Spleen (tissue), 11 donors: ENCODE measurements at regions not wholly inside any gene's neighbourhood (a gene's known extent, or its start where the extent isn't known, plus 50 kb on each side); places are given as distances from the start of the nearest gene placed in this dataset.

Experiments used
- DNase-seq: peaks from one replicate; pipeline ENCODE4 v3.0.0-alpha.2; 2020
- H3K27ac ChIP-seq, 8 donors: fragments of 200-600 bp; sonication (generic) in 7 of 8; 1 replicate in 4 of 8; 2 replicates in 4 of 8; pipeline versions ENCODE4 v1.5.0 to v1.8.0; 2016 to 2021; ENCODE audit warnings: inconsistent platforms in 4 of 8, mild to moderate bottlenecking in 4 of 8, moderate library complexity in 1 of 8
- H3K27me3 ChIP-seq, 7 donors: fragments of 200-600 bp; sonication (generic) in 6 of 7; replicated peaks in 1 of 7; 1 replicate in 4 of 7; 2 replicates in 3 of 7; pipeline versions ENCODE4 v1.5.0 to v1.8.0; 2016 to 2021; ENCODE audit warnings: inconsistent platforms in 3 of 7, mild to moderate bottlenecking in 1 of 7
- H3K36me3 ChIP-seq, 6 donors: fragments of 200-600 bp; sonication (generic) in 5 of 6; 1 replicate in 4 of 6; 2 replicates in 2 of 6; pipeline versions ENCODE4 v1.5.0 to v1.8.0; 2016 to 2021; ENCODE audit warnings: inconsistent platforms in 2 of 6
- H3K4me1 ChIP-seq, 6 donors: fragments of 200-600 bp; sonication (generic) in 5 of 6; 1 replicate in 3 of 6; 2 replicates in 3 of 6; pipeline versions ENCODE4 v1.5.0 to v1.8.0; 2016 to 2021; ENCODE audit warnings: inconsistent platforms in 3 of 6
- H3K4me3 ChIP-seq, 8 donors: fragments of 200-600 bp; sonication (generic) in 7 of 8; 1 replicate in 4 of 8; 2 replicates in 4 of 8; pipeline versions ENCODE4 v1.5.0 to v1.8.0; 2016 to 2021; ENCODE audit warnings: inconsistent platforms in 4 of 8, mild to moderate bottlenecking in 4 of 8, moderate library complexity in 2 of 8
- H3K9me3 ChIP-seq, 8 donors: fragments of 200-600 bp; sonication (generic) in 7 of 8; 1 replicate in 4 of 8; 2 replicates in 4 of 8; pipeline versions ENCODE4 v1.5.0 to v1.8.0; 2016 to 2021; ENCODE audit warnings: inconsistent platforms in 4 of 8
- CTCF ChIP-seq, 11 experiments: fragments of 200-600 bp in 7 of 11; fragments of 450-650 bp in 4 of 11; sonication (generic) in 4 of 11; IDR thresholded peaks in 8 of 11; conservative IDR thresholded peaks in 3 of 11; 1 replicate in 7 of 11; 2 replicates in 4 of 11; pipeline versions ENCODE4 v1.4.0 to v1.8.0; 2016 to 2021; ENCODE audit warnings: antibody characterized with exemption in 11 of 11, inconsistent platforms in 4 of 11, mild to moderate bottlenecking in 1 of 11
- POLR2A ChIP-seq, 3 donors: fragments of 450-650 bp; IDR thresholded peaks; one replicate each; pipeline ENCODE4 v1.5.1; 2017; ENCODE audit warnings: antibody characterized with exemption in 3 of 3, mild to moderate bottlenecking in 1 of 3
- POLR2AphosphoS5 ChIP-seq, 3 donors: sonication (generic); formaldehyde crosslinking; IDR thresholded peaks; one replicate each; pipeline ENCODE4 v1.5.1; 2017; ENCODE audit warnings: antibody characterized with exemption in 3 of 3
- WGBS, 5 donors: extraction: QIAGEN DNeasy Blood & Tissue Kit in 3 of 5; methylation state at CpG; one replicate each; pipeline versions ENCODE4 v1.1.5 to v1.1.7; 2013 to 2018; 5-methylcytosine and 5-hydroxymethylcytosine counted together
- intact Hi-C: fragments of 100-400 bp; cut with DNase I; formaldehyde crosslinking; loops from one replicate; pipeline ENCODE4 v1.15.0; 2023; ENCODE audit warnings: low total_unique reads
- donor health status: healthy with polysubstance abuse.
- donor health status: DM: no; HTN: no; CAD: no; lungs with moderate emphysema.
- donor health status: DM: no; HTN: no; CAD: no.
- donor health status: Bipolar disorder and iron deficiency.
- donor health status: healthy.
- donor health status: DM: no; HTN: no; CAD: no.
- donor health status: DM: yes; HTN: yes; CAD: no.

- no peak overlapping the region for H3K4me3 ChIP-seq
- peaks cover 0 to under 1% (median 0%) of the 10 kb centered on the region in 8 donors for H3K9me3 ChIP-seq
- peaks cover 0 to 48% (median 12%) of the 10 kb centered on the region in 7 donors for H3K27me3 ChIP-seq
- intact Hi-C loops = no loop called here
- TF ChIP-seq POLR2A (IDR thresholded peaks at IDR 0.05) = no peak
- no peak for TF ChIP-seq POLR2AphosphoS5 (IDR thresholded peaks at IDR 0.05)
- TF ChIP-seq CTCF (IDR thresholded peaks at IDR 0.05 in 8 of 11, conservative IDR thresholded peaks at IDR 0.05 in 3 of 11) = no peak
- H3K27ac ChIP-seq = no peak overlapping the region
- no peaks in the 10 kb centered on the region for H3K4me1 ChIP-seq
- WGBS, 5 donors = 63 to 75% (median 71%) methylated on average over 6 of the region's 6 CpGs
- no peaks in the 10 kb centered on the region for H3K36me3 ChIP-seq
- DNase-seq = no peak
These were observed 226.6 kb upstream of the KAZN start for GRCh38 chr1:14371771-14372497.

DNA sequence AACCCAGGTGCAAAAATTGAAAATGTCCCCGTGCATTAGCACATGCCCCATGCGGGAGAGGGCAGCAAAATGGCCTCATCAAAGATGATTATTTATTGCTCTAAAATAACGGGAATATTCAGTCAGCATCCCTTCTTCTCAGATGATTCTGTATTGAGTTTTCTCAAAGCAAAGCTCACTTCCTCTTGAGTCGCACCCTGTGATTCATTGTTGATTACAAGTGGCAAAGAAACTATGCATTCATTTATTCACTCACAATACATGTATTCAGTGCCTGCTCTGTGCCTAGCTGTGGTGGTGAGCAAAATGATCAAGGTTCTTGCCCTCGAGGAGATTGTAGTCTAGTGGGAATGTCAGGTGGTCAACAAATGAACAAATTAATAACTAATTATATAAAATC lies 226.0 kb upstream of the KAZN start:
- peaks cover 0 to 6% (median 0%) of the 10 kb centered on the region in 8 donors for H3K9me3 ChIP-seq
- H3K27me3 ChIP-seq = peaks cover 0 to 42% (median 12%) of the 10 kb centered on the region in 7 donors
- DNase-seq = no peak
- no peaks in the 10 kb centered on the region for H3K36me3 ChIP-seq
- H3K27ac ChIP-seq = no peak overlapping the region
- TF ChIP-seq POLR2AphosphoS5 (IDR thresholded peaks at IDR 0.05) (no peak), POLR2A (IDR thresholded peaks at IDR 0.05) (no peak), CTCF (IDR thresholded peaks at IDR 0.05 in 8 of 11, conservative IDR thresholded peaks at IDR 0.05 in 3 of 11) (no peak)
- WGBS, 5 donors = 80 to 84% (median 83%) methylated on average over 5 of the region's 5 CpGs
- intact Hi-C loops = no loop called here
- H3K4me1 ChIP-seq = no peaks in the 10 kb centered on the region
- no peak overlapping the region for H3K4me3 ChIP-seq

DNA sequence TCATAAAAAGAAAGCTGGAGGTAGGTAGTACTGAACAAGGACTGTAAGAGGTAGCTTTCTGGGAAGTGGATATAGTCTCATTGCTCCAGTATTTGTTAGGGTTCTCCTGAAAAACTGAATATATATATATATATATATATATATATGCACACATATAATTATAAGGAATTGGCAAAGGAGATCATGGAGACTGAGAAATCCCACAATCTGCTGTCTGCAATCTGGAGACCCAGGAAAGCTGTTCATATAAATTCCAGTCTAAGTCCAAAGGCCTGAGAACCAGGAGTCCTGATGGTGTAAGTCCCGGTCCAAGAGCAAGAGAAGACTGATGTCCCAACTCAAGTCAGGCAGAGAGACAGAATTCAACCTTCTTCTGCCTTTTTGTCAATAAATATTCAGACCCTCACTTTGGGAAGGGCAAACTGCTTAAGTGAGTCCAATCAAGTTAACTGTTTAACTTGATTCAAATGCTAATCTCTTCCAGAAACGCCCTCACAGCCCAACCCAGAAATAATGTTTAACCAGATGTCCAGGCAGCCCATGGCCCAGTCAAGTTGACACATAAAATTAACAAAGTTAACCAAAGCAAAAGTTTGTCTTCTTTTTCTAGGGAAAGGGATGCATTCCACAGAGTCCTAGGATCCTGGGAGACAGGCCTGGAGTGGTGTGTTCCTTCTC lies 225.3 kb upstream of the KAZN start:
- intact Hi-C loops = no loop called here
- no peak for DNase-seq
- WGBS, 5 donors = 71 to 88% (median 74%) methylated on average over 2 of the region's 2 CpGs

More for the DNA sequence above, 225.3 kb upstream of the KAZN start:
- Histone ChIP-seq H3K36me3 (no peaks in the 10 kb centered on the region), H3K27me3 (peaks cover 0 to 35% (median 9%) of the 10 kb centered on the region in 7 donors), H3K4me3 (no peak overlapping the region), H3K9me3 (peaks cover 0 to 6% (median 0%) of the 10 kb centered on the region in 8 donors), H3K4me1 (no peaks in the 10 kb centered on the region), H3K27ac (no peak overlapping the region)
- TF ChIP-seq POLR2A (IDR thresholded peaks at IDR 0.05) = no peak
- no peak for TF ChIP-seq POLR2AphosphoS5 (IDR thresholded peaks at IDR 0.05)
- no peak for TF ChIP-seq CTCF (IDR thresholded peaks at IDR 0.05 in 8 of 11, conservative IDR thresholded peaks at IDR 0.05 in 3 of 11)
